Trophoblast cell (in vitro differentiated cells and primary cell): ENCODE measurements at regions not wholly inside any gene's neighbourhood (a gene's known extent, or its start where the extent isn't known, plus 50 kb on each side); places are given as distances from the start of the nearest gene placed in this dataset.

Experiments
- DNase-seq, 2 donors: peaks; one replicate each; pipeline ENCODE4 v3.0.0-alpha.2; 2016
- H2AFZ ChIP-seq: 2 replicates; pipeline ENCODE4 v1.6.1; 2013; ENCODE audit warnings: low read length, moderate library complexity, mild to moderate bottlenecking; ENCODE audit not compliant: insufficient read depth, poor library complexity
- H2AK5ac ChIP-seq: 2 replicates; pipeline ENCODE4 v1.6.1; 2013; ENCODE audit warnings: mild to moderate bottlenecking, low read length
- H2BK120ac ChIP-seq: 2 replicates; pipeline ENCODE4 v1.6.1; 2013; ENCODE audit warnings: low read length, mild to moderate bottlenecking, moderate library complexity; ENCODE audit not compliant: insufficient read depth, poor library complexity
- H2BK12ac ChIP-seq: 2 replicates; pipeline ENCODE4 v1.6.1; 2013; ENCODE audit warnings: mild to moderate bottlenecking, low read length, moderate library complexity
- H2BK5ac ChIP-seq: 2 replicates; pipeline ENCODE4 v1.6.1; 2013; ENCODE audit warnings: low read length, low read depth, moderate library complexity, mild to moderate bottlenecking; ENCODE audit not compliant: poor library complexity
- H3K14ac ChIP-seq: 2 replicates; pipeline ENCODE4 v1.6.1; 2013; ENCODE audit warnings: mild to moderate bottlenecking, low read length
- H3K18ac ChIP-seq: 2 replicates; pipeline ENCODE4 v1.6.1; 2013; ENCODE audit warnings: mild to moderate bottlenecking, low read length
- H3K23ac ChIP-seq: 2 replicates; pipeline ENCODE4 v1.6.1; 2013; ENCODE audit warnings: low read length
- H3K27ac ChIP-seq: 2 replicates; pipeline ENCODE4 v1.5.1; 2013; ENCODE audit warnings: low read depth, mild to moderate bottlenecking, inconsistent platforms, low read length, moderate library complexity
- H3K27me3 ChIP-seq: 2 replicates; pipeline ENCODE4 v1.6.1; 2013; ENCODE audit warnings: inconsistent platforms, mild to moderate bottlenecking, low read length, moderate library complexity; ENCODE audit not compliant: insufficient read depth
- H3K36me3 ChIP-seq, 2 experiments: 1 replicate in 1 of 2; 2 replicates in 1 of 2; pipeline ENCODE4 v1.6.1; 2013; ENCODE audit warnings: low read length in 2 of 2, mild to moderate bottlenecking in 2 of 2, moderate library complexity in 1 of 2; ENCODE audit not compliant: insufficient read depth in 2 of 2, control insufficient read depth in 1 of 2
- H3K4ac ChIP-seq: 2 replicates; pipeline ENCODE4 v1.6.1; 2013; ENCODE audit warnings: low read depth, mild to moderate bottlenecking, low read length, moderate library complexity
- H3K4me1 ChIP-seq, 2 experiments: 1 replicate in 1 of 2; 2 replicates in 1 of 2; pipeline ENCODE4 v1.6.1; 2013; ENCODE audit warnings: low read length in 2 of 2, mild to moderate bottlenecking in 2 of 2, moderate library complexity in 1 of 2; ENCODE audit not compliant: insufficient read depth in 2 of 2, control insufficient read depth in 1 of 2
- H3K4me2 ChIP-seq: 2 replicates; pipeline ENCODE4 v1.6.1; 2013; ENCODE audit warnings: inconsistent platforms, mild to moderate bottlenecking, low read length, moderate library complexity
- H3K4me3 ChIP-seq: 2 replicates; pipeline ENCODE4 v1.5.1; 2013; ENCODE audit warnings: mild to moderate bottlenecking, low read depth, low read length, inconsistent platforms
- H3K79me1 ChIP-seq: one replicate; pipeline ENCODE4 v1.6.1; 2013; ENCODE audit warnings: low read length
- H3K79me2 ChIP-seq: 2 replicates; pipeline ENCODE4 v1.6.1; 2013; ENCODE audit warnings: low read length, mild to moderate bottlenecking; ENCODE audit not compliant: control insufficient read depth, insufficient read depth, poor library complexity
- H3K9ac ChIP-seq: 2 replicates; pipeline ENCODE4 v1.6.1; 2013; ENCODE audit warnings: mild to moderate bottlenecking, low read length
- H3K9me3 ChIP-seq: 2 replicates; pipeline ENCODE4 v1.6.1; 2013; ENCODE audit warnings: low read depth, mild to moderate bottlenecking, control low read depth, inconsistent platforms, low read length; ENCODE audit not compliant: insufficient read depth
- H4K12ac ChIP-seq: 2 replicates; pipeline ENCODE4 v1.6.1; 2013; ENCODE audit warnings: low read depth, mild to moderate bottlenecking, low read length, moderate library complexity
- H4K8ac ChIP-seq: 2 replicates; pipeline ENCODE4 v1.6.1; 2013; ENCODE audit warnings: low read depth, mild to moderate bottlenecking, low read length, moderate library complexity
- H4K91ac ChIP-seq: one replicate; pipeline ENCODE4 v1.6.1; 2013; ENCODE audit warnings: low read depth, mild to moderate bottlenecking, low read length, moderate library complexity
- WGBS: extraction: QIAGEN DNeasy Blood & Tissue Kit; methylation state at CpG from one replicate; pipeline ENCODE4 v1.1.7; 2013; ENCODE audit warnings: missing lambda C conversion rate; ENCODE audit not compliant: insufficient read length, insufficient coverage; ENCODE audit errors: extremely low coverage; 5-methylcytosine and 5-hydroxymethylcytosine counted together

DNA sequence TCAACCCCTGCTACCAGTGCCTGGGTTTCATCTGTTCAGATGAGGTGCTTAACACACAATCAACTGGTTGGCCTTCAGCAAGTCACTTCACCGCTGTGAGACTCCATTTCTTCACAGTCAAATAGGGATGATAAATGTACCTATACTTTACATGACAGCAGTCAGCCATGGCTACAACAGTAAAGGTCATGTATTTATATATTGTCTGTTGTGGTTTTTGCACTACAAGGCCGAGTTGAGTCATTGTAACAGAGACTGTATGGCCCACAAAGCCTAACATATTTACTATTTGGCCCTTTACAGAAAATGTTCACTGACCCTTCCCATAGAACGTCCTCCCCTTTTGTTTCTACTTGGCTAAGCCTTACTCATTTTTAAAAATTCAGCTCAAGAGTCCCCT, 404.6 kb upstream of the F9 start:
- no peaks in the 10 kb centered on the region for H3K27me3 ChIP-seq
- no peaks in the 10 kb centered on the region for H3K9me3 ChIP-seq
- H4K12ac ChIP-seq = no peak overlapping the region
- no peak overlapping the region for H3K4me2 ChIP-seq
- H2BK12ac ChIP-seq = no peak overlapping the region
- no peaks in the 10 kb centered on the region for H3K79me2 ChIP-seq
- no peak overlapping the region for H3K4me3 ChIP-seq
- H2AFZ ChIP-seq = no peak overlapping the region
- no peak overlapping the region for H3K14ac ChIP-seq
- DNase-seq = no peak
- H3K27ac ChIP-seq = no peak overlapping the region
- H3K36me3 ChIP-seq = no peaks in the 10 kb centered on the region
- no peak overlapping the region for H2BK5ac ChIP-seq
- no peak overlapping the region for H2AK5ac ChIP-seq
- no peak overlapping the region for H3K4ac ChIP-seq
- H3K18ac ChIP-seq = no peak overlapping the region
- no CpG with 5 or more reads among the region's 3 CpGs for WGBS
- no peaks in the 10 kb centered on the region for H3K4me1 ChIP-seq
- H2BK120ac ChIP-seq = no peak overlapping the region
- no peak overlapping the region for H3K23ac ChIP-seq
- no peak overlapping the region for H4K91ac ChIP-seq
- no peaks in the 10 kb centered on the region for H3K79me1 ChIP-seq
- no peak overlapping the region for H3K9ac ChIP-seq
- no peak overlapping the region for H4K8ac ChIP-seq

GRCh38 chrX:139121616-139122286, 408.8 kb upstream of the F9 start:
- WGBS = no CpG with 5 or more reads among the region's 4 CpGs
- H3K4me2 ChIP-seq = no peak overlapping the region
- no peaks in the 10 kb centered on the region for H3K9me3 ChIP-seq
- H3K4me3 ChIP-seq = no peak overlapping the region
- H2BK12ac ChIP-seq = no peak overlapping the region
- no peaks in the 10 kb centered on the region for H3K4me1 ChIP-seq
- no peak overlapping the region for H3K14ac ChIP-seq
- no peak overlapping the region for H2AFZ ChIP-seq
- H4K12ac ChIP-seq = no peak overlapping the region
- no peak overlapping the region for H3K4ac ChIP-seq
- no peaks in the 10 kb centered on the region for H3K27me3 ChIP-seq
- no peaks in the 10 kb centered on the region for H3K79me2 ChIP-seq
- H3K79me1 ChIP-seq = no peaks in the 10 kb centered on the region
- H4K91ac ChIP-seq = no peak overlapping the region
- H3K23ac ChIP-seq = no peak overlapping the region
- no peak overlapping the region for H2AK5ac ChIP-seq
- no peak overlapping the region for H3K9ac ChIP-seq
- no peak overlapping the region for H2BK5ac ChIP-seq
- no peak overlapping the region for H4K8ac ChIP-seq
- no peaks in the 10 kb centered on the region for H3K36me3 ChIP-seq
- H2BK120ac ChIP-seq = no peak overlapping the region
- H3K27ac ChIP-seq = no peak overlapping the region
- DNase-seq = no peak
- no peak overlapping the region for H3K18ac ChIP-seq

DNA sequence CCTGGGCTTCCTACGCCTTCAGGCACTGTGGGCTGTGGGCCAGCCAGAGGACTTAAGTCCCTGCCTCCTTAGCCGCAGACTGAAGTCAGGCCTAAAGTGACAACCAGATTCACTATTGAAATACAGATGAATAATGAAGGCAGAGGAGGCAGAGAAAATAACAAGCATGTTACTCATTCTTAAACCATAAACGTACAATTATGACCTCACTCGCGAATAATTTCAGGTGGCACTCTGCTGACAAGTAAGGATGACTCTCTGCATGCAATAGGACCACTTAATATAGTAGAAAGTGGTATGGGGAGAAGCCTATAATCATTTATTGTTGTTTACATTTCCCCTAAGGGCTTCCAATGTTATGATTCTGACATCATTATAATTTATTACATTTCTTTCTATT, 409.2 kb upstream of the FGF13 start:
- H3K36me3 ChIP-seq = no peaks in the 10 kb centered on the region
- no peak overlapping the region for H3K18ac ChIP-seq
- H3K27ac ChIP-seq = no peak overlapping the region
- no peaks in the 10 kb centered on the region for H3K27me3 ChIP-seq
- no peak overlapping the region for H4K12ac ChIP-seq
- no peak overlapping the region for H3K4me3 ChIP-seq
- no peaks in the 10 kb centered on the region for H3K9me3 ChIP-seq
- H2AK5ac ChIP-seq = no peak overlapping the region
- H2AFZ ChIP-seq = no peak overlapping the region
- no peak overlapping the region for H2BK120ac ChIP-seq
- H3K4me2 ChIP-seq = no peak overlapping the region
- H4K8ac ChIP-seq = no peak overlapping the region
- WGBS = no CpG with 5 or more reads among the region's 5 CpGs
- H3K79me2 ChIP-seq = no peaks in the 10 kb centered on the region
- peak in 1 of 2 donors; percentile 26 for DNase-seq
- H3K4ac ChIP-seq = no peak overlapping the region
- H3K14ac ChIP-seq = no peak overlapping the region
- no peaks in the 10 kb centered on the region for H3K4me1 ChIP-seq
- no peak overlapping the region for H4K91ac ChIP-seq
- no peaks in the 10 kb centered on the region for H3K79me1 ChIP-seq
- H3K23ac ChIP-seq = no peak overlapping the region
- H3K9ac ChIP-seq = no peak overlapping the region
- no peak overlapping the region for H2BK12ac ChIP-seq
- no peak overlapping the region for H2BK5ac ChIP-seq

DNA sequence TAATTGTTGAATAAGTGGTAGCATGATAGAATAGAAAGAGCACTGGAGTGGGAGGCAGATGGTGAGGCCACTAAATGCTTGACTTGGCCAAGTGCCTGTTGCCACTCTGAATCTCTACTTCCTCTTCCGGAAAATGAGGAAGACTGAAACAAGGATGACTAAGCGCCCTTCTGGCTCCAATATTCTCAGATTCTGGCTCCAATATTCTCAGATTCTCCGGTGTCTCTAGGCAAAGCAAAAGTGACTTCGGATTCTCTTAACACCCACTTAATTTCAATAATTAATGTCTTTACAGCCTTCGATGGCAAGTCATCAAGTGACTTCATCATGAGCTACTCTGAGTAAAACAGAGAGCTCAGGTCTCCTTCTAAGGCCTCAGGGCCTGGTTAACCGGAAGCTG, 402.2 kb upstream of the FGF13 start:
- Histone ChIP-seq H3K9ac (no peak overlapping the region), H3K4me3 (no peak overlapping the region), H2AFZ (no peak overlapping the region), H3K27me3 (no peaks in the 10 kb centered on the region), H3K4ac (no peak overlapping the region), H2BK5ac (no peak overlapping the region), H3K4me2 (no peak overlapping the region), H3K27ac (no peak overlapping the region), H4K8ac (no peak overlapping the region), H4K91ac (no peak overlapping the region), H3K14ac (no peak overlapping the region), H3K79me1 (no peaks in the 10 kb centered on the region), H3K9me3 (no peaks in the 10 kb centered on the region), H2AK5ac (no peak overlapping the region), H2BK12ac (no peak overlapping the region), H3K79me2 (no peaks in the 10 kb centered on the region), H4K12ac (no peak overlapping the region), H2BK120ac (no peak overlapping the region), H3K23ac (no peak overlapping the region), H3K18ac (no peak overlapping the region), H3K36me3 (no peaks in the 10 kb centered on the region), H3K4me1 (no peaks in the 10 kb centered on the region)
- DNase-seq = no peak
- no CpG with 5 or more reads among the region's 6 CpGs for WGBS
